ENCODE measurements at regions not wholly inside any gene's neighbourhood (a gene's known extent, or its start where the extent isn't known, plus 50 kb on each side); places are given as distances from the start of the nearest gene placed in this dataset.
"Not testable (repeated sequence)": the region's sequence is repeated elsewhere in the genome, so short reads cannot be mapped to it uniquely, and the experiment has no call there.

DNA sequence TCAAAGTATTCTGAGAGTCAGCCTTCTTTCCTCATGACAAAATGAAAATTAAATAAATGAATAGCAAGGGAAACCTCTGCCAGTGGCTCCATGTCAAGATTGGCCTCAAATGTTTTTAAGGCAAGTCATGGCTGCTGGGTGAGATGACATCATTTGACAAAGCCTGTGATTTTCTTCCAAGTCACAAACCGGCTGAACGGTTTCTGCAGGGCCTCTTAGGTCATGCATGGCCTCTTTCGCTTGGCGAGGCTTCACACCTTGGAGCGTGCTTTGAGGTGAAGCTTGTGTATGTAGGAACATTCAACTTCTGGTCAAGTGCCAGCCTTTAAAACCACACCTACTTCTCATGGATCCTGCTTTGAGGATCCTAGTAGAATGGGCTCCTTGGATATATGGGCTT is 161.0 kb upstream of the ZNF618 start:
- Mint-ChIP-seq H3K27me3 (peaks cover 8% of the 10 kb centered on the region), H3K9me3 (no peaks in the 10 kb centered on the region), H3K4me3 (no peak overlapping the region), H3K27ac (no peak overlapping the region), H3K36me3 (ENCODE audit: low read depth) (no peaks in the 10 kb centered on the region), H3K4me1 (no peaks in the 10 kb centered on the region)
- CTCF ChIA-PET = no interaction called here
- no peak for DNase-seq
- POLR2A ChIA-PET = no interaction called here

- H3K27ac Mint-ChIP-seq = no peak overlapping the region
- H3K27me3 Mint-ChIP-seq = peaks cover 4% of the 10 kb centered on the region
- POLR2A ChIA-PET = no interaction called here
- H3K9me3 Mint-ChIP-seq = peaks cover 3% of the 10 kb centered on the region
- no peaks in the 10 kb centered on the region for H3K4me1 Mint-ChIP-seq
- no peaks in the 10 kb centered on the region for H3K36me3 Mint-ChIP-seq (ENCODE audit: low read depth)
- CTCF ChIA-PET = no interaction called here
- DNase-seq = no peak
- H3K4me3 Mint-ChIP-seq = no peak overlapping the region
These were observed 156.2 kb upstream of the ZNF618 start for GRCh38 chr9:113719919-113720318.

- Mint-ChIP-seq H3K27me3 (peaks cover 4% of the 10 kb centered on the region), H3K36me3 (ENCODE audit: low read depth) (no peaks in the 10 kb centered on the region), H3K4me1 (no peaks in the 10 kb centered on the region), H3K9me3 (peaks cover 3% of the 10 kb centered on the region), H3K4me3 (no peak overlapping the region), H3K27ac (no peak overlapping the region)
- POLR2A ChIA-PET = no interaction called here
- DNase-seq = no peak
- CTCF ChIA-PET = no interaction called here
These were observed 155.6 kb upstream of the ZNF618 start for GRCh38 chr9:113720495-113720894.

DNA sequence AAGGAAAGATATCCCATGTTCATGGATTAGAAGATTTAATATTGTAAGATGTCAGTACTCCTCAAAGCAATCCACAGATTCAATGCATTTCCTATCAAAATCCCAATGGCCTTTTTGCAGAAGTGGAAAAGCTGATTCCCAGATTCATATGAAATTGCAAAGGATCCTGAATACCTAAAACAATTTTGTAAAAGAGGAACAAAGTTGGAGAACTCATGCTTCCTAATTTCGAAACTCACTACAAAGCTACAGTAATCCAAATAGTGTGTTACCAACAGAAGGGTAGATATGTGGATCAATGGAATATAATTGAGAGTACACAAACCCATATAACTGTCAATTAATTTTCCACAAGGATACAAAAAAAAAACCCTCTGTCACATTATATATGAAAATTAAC is 154.3 kb upstream of the ZNF618 start:
- Mint-ChIP-seq H3K27ac (no peak overlapping the region), H3K9me3 (peaks cover 3% of the 10 kb centered on the region), H3K4me1 (no peaks in the 10 kb centered on the region), H3K27me3 (peaks cover 6% of the 10 kb centered on the region), H3K36me3 (ENCODE audit: low read depth) (no peaks in the 10 kb centered on the region), H3K4me3 (no peak overlapping the region)
- POLR2A ChIA-PET = no interaction called here
- CTCF ChIA-PET = no interaction called here
- no peak for DNase-seq

GRCh38 chr9:113724202-113724601 is 151.9 kb upstream of the ZNF618 start:
- Mint-ChIP-seq H3K4me1 (no peaks in the 10 kb centered on the region), H3K4me3 (no peak overlapping the region), H3K27me3 (peaks cover 6% of the 10 kb centered on the region), H3K27ac (no peak overlapping the region), H3K9me3 (peaks cover 3% of the 10 kb centered on the region), H3K36me3 (ENCODE audit: low read depth) (no peaks in the 10 kb centered on the region)
- ChIA-PET CTCF (no interaction called here), POLR2A (no interaction called here)
- DNase-seq = no peak

DNA sequence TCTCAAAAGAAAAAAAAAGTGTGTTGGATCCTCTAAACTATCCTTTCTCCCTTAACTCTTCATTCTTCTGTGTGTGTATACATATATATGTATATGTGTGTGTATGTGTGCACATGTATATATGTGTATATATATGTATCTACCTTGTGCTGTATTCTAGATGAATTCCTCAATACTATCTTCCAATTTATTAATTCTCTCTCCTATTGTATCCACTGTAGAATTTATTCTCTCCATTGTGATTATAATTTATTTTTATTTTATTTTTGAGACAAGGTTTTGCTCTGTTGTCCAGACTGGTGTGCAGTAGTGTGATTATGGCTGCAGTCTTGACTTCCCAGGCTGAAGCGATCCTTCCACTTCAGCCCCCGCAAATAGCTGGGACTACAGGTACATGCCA is 147.1 kb upstream of the ZNF618 start:
- Mint-ChIP-seq H3K4me3 (no peak overlapping the region), H3K9me3 (peaks cover 5% of the 10 kb centered on the region), H3K27me3 (peaks cover 5% of the 10 kb centered on the region), H3K36me3 (ENCODE audit: low read depth) (no peaks in the 10 kb centered on the region), H3K27ac (no peak overlapping the region), H3K4me1 (no peaks in the 10 kb centered on the region)
- ChIA-PET POLR2A (no interaction called here), CTCF (no interaction called here)
- DNase-seq = no peak

DNA sequence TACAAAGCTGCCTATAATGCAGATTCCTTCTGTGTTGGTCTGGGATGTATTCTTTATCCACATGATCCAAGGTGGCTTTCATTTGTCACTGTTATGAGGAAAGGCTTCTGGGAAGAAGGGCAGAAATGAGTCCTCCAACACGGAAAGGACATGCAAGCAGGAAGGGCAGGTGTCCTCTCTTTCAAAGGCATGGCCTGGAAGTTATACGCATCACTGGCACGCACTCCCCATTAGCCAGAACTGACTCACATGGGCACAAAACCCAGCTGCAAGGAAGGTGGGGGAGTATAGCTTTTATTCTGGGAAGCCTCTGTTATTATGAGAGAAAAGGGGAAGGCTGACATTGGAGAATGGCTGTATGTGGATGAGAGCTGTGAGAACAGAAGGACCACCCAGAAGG is 141.3 kb upstream of the ZNF618 start:
- CTCF ChIA-PET = interaction anchor here (1.8 kb wide), 1 partner anchor 11 kb away, joined by 5 read pairs; no protein-coding TSS in a partner anchor
- H3K27me3 Mint-ChIP-seq = peaks cover 3% of the 10 kb centered on the region
- no peak for DNase-seq
- no peak overlapping the region for H3K4me3 Mint-ChIP-seq
- peaks cover 4% of the 10 kb centered on the region for H3K9me3 Mint-ChIP-seq
- H3K4me1 Mint-ChIP-seq = no peaks in the 10 kb centered on the region
- POLR2A ChIA-PET = no interaction called here
- no peak overlapping the region for H3K27ac Mint-ChIP-seq
- no peaks in the 10 kb centered on the region for H3K36me3 Mint-ChIP-seq (ENCODE audit: low read depth)

GRCh38 chr9:113737517-113738271 is 138.4 kb upstream of the ZNF618 start:
- Mint-ChIP-seq H3K27ac (no peak overlapping the region), H3K9me3 (peaks cover 3% of the 10 kb centered on the region), H3K36me3 (ENCODE audit: low read depth) (no peaks in the 10 kb centered on the region), H3K4me3 (no peak overlapping the region), H3K4me1 (no peaks in the 10 kb centered on the region), H3K27me3 (no peaks in the 10 kb centered on the region)
- DNase-seq = peak; percentile 35
- ChIA-PET POLR2A (no interaction called here), CTCF (no interaction called here)

- no peaks in the 10 kb centered on the region for H3K27me3 Mint-ChIP-seq
- H3K4me1 Mint-ChIP-seq = no peaks in the 10 kb centered on the region
- POLR2A ChIA-PET = no interaction called here
- no peak overlapping the region for H3K27ac Mint-ChIP-seq
- H3K36me3 Mint-ChIP-seq (ENCODE audit: low read depth) = no peaks in the 10 kb centered on the region
- no peak for DNase-seq
- H3K9me3 Mint-ChIP-seq = peaks cover 3% of the 10 kb centered on the region
- H3K4me3 Mint-ChIP-seq = no peak overlapping the region
- CTCF ChIA-PET = no interaction called here
These were observed 137.6 kb upstream of the ZNF618 start for GRCh38 chr9:113738496-113738892.

GRCh38 chr9:113738893-113739604 is 137.1 kb upstream of the ZNF618 start:
- H3K4me3 Mint-ChIP-seq = no peak overlapping the region
- H3K36me3 Mint-ChIP-seq (ENCODE audit: low read depth) = no peaks in the 10 kb centered on the region
- no peak overlapping the region for H3K27ac Mint-ChIP-seq
- H3K27me3 Mint-ChIP-seq = no peaks in the 10 kb centered on the region
- no peaks in the 10 kb centered on the region for H3K4me1 Mint-ChIP-seq
- ChIA-PET POLR2A (no interaction called here), CTCF (no interaction called here)
- DNase-seq = peak; percentile 21
- peaks cover 3% of the 10 kb centered on the region for H3K9me3 Mint-ChIP-seq

- H3K9me3 Mint-ChIP-seq; H3K4me3 Mint-ChIP-seq; H3K27me3 Mint-ChIP-seq; POLR2A ChIA-PET; DNase-seq; H3K4me1 Mint-ChIP-seq; CTCF ChIA-PET; H3K36me3 Mint-ChIP-seq (ENCODE audit: low read depth); H3K27ac Mint-ChIP-seq: not testable (repeated sequence)
These were observed 136.3 kb upstream of the ZNF618 start for GRCh38 chr9:113739605-113740507.

DNA sequence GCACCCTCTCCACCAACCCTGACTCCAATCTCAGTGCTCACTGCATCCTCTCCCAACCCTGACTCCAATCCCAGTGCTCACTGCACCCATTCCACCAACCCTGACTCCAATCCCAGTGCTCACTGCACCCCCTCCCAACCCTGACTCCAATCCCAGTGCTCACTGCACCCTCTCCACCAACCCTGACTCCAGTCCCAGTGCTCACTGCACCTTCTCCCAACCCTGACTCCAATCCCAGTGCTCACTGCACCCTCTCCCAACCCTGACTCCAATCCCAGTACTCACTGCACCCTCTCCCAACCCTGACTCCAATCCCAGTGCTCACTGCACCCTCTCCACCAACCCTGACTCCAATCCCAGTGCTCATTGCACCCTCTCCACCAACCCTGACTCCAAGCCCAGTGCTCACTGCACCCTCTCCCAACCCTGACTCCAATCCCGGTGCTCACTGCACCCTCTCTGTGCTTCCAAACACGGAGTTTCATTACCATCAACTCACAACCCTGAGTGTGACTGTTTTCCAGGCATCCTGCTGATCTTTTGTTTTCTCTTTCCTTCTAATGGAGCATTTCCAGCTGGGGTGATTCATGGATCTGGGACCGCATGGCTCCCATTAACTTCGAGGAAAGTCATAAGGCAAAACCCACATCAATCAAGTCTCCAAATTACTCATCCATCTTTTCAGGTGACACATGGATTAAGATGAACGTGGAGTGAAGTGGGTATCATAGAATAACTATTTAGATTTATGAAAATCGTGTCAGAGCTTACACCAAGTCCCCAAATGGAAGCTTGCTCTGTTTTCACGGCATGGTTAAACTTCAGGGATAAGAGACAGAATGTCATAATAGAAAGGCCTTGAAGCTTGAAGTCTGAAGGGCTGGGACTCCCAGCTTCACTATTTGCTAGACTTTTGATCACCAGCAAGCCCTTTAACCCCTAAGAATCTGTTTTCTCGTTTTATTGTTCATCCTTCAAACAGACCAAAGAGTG is 135.3 kb upstream of the ZNF618 start:
- POLR2A ChIA-PET; H3K4me1 Mint-ChIP-seq; H3K4me3 Mint-ChIP-seq; H3K36me3 Mint-ChIP-seq (ENCODE audit: low read depth); H3K27ac Mint-ChIP-seq; DNase-seq; H3K9me3 Mint-ChIP-seq; CTCF ChIA-PET; H3K27me3 Mint-ChIP-seq: not testable (repeated sequence)
